SKM-1 treated with dmso at 0.1 percent for 144 hours (cell line): ENCODE measurements at regions not wholly inside any gene's neighbourhood (a gene's known extent, or its start where the extent isn't known, plus 50 kb on each side); places are given as distances from the start of the nearest gene placed in this dataset.
"Not testable (repeated sequence)": the region's sequence is repeated elsewhere in the genome, so short reads cannot be mapped to it uniquely, and the experiment has no call there.

Source experiments
- DNase-seq: peaks from one replicate; lab custom pipeline; 2025; ENCODE audit not compliant: unreplicated experiment; lab: John Stamatoyannopoulos, UW

DNA sequence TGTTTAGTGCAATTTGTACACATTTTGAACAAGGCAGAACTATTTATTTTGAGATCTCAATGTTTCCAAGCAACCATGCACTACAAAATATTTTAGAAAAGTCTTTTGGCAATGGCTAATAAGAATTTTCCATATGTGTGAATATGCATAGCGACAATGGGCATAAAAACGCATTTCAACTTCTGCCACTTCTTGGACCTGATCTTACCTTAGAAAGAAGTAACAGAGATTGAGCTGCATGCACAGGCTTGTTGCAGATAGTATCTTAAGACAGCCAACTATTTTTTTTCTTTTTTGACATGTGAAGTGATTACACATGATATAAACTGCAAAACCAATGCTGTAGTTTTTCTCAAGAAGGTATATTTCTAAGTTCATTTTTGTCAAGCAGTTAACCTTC is 210.4 kb upstream of the PHACTR1 start:
- no peak for DNase-seq

DNA sequence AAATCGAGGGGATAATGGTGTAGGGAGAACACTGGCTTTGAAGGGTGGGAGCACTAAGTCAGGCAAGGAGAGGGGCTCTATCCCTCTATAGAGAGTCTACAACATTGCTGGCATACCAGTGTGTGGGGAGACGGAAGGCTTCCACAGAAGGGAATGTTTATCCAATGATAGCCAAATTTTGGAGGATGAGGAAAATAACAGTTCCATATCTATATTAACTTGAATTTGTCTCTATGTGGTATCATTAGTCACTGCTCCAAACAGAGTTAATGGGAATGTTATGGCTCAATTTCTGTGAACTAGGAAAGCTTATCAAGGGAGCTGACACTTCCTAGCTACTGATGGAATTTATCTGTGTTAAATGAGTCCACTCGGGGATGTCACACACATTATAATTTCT is 208.9 kb upstream of the PHACTR1 start:
- no peak for DNase-seq

DNA sequence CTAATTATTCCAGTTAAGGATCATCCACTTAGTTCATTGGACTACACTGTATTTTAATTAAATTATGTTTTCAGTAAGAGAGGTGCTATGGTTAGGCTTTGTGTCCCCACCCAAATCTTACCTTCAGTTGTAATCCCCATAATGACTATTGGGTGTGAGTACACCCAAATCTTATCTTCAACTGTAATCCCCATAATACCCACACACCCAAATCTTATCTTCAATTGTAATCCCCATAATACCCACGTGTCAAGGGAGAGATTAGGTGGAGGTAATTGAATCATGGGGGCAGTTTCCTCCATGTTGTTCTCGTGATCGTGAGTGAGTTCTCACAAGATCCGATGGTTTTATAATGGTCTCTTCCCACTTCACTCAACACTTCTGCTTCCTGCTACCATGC is 208.0 kb upstream of the PHACTR1 start:
- no peak for DNase-seq

DNA sequence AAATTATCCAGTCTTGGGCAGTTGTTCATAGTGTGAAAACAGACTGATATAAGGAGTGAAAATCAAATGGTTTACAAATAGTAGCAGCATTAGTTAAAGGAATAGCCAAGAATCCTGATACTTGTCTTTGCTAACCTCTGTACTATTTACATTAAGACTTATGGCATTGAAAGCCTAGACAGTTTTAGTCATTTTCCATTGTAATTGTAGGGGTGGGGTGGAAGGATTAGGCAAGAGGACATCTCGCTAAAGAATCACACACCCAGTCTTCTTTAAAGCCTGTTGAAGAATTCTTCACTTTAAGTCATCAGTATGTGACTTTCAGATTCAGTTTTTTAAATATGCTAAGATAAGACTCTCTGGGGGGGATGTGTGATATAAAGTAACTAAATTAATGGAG is 207.5 kb upstream of the PHACTR1 start:
- no peak for DNase-seq

DNA sequence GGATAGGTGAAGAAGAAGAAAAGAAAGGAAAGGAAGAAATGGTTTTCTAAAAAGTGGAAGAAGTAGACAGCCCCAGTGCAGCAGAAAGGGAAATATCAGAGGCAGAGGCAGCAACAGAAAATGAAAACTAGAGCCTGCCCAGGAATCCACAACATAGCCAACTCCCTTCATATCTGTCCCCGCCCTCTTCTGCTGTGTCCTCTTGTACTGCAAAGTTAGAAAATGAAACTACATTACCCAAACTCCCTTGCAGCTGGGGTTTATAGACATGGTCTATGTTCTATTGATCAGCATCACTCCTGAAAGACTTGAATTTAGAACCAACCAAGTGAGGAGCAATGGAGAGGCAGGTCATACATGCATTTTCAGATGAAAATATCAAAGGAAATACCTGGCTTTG is 200.5 kb upstream of the PHACTR1 start:
- DNase-seq: no peak

DNA sequence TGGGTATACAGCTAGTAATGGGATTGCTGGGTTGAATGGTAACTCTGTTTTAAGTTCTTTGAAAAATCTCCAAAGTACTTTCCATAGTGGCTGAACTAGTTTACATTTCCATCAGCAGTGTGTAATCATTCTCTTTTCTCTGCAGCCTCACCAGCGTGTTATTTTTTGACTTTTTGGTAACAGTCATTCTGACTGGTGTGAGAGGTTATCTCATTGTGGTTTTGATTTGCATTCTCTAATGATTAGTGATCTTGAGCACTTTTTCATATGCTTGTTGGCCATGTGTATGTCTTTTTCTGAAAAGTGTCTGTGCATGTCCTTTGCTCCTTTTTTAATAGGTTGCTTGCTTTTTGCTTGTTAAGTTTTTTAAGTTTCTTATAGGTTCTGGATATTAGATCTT is 194.2 kb upstream of the PHACTR1 start:
- no peak for DNase-seq

DNA sequence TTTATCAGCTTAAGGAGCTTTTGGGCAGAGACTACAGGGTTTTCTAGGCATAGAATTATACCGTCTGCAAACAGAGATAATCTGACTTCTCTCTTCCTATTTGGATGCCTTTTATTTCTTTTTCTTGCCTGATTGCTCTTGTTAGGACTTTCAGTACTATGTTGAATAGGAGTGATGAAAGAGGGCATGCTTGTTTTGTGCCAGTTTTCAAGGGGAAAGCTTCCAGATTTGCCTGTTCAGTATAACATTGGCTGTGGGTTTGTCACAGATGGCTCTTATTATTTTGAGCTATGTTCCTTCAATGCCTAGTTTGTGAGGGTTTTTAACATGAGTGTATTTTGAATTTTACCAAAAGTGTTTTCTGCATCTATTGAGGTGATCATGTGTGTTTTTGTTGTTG is 192.8 kb upstream of the PHACTR1 start:
- no peak for DNase-seq

DNA sequence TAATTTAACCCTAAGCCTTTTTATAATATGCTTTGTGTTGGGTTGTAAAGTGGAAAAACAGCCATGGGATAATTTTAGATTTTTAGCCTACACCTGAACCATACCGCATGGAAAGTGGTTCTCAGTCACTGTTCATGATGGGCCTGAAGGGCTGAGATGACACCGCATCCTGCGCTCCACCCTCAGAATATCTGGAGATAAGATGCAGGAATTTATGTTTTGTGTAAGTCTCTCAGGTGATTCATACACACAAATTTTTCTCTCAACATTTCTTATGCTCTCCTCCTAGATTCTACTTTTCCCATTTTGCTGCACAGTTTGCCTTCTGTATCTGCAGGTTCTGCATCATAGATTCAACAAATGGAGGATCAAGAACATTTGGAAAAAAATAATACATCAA is 191.3 kb upstream of the PHACTR1 start:
- no peak for DNase-seq

DNA sequence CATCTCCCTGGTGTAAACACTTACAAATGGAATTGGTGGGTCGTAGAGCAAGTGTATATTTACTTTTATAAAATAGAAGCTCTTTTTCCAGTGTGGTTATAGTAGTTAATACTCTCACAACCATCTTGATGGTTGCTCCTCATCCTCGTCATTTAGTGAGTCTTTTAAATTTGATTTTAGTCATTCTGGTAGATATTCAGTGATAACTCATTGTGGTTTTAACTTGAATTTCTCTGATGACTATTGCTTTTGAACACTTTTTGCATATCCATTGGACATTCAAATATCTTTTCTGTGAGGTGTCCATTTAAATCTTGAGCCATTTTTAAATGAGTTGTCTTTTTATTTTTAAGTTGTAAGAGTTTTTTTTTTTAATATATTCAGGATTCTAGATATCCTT is 189.2 kb upstream of the PHACTR1 start:
- DNase-seq: no peak

DNA sequence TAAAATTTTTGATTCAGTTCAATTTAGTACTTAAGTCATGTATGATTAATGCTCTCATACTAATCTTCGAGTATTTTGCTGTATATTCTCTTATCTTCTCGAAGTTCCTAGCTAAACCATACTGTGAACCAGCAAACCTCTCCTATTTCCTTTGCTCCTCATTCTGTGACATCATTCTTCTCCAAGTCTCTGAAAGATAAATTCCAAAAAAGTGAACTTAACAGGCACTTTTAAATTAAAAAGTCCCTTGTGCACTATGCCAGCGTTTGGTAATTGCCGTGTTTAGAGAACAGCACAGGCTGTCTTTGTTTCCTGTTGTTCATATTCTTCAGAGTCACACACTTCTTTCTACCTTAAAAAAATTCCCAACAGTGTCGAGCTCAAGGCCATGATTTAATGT is 188.4 kb upstream of the PHACTR1 start:
- no peak for DNase-seq

DNA sequence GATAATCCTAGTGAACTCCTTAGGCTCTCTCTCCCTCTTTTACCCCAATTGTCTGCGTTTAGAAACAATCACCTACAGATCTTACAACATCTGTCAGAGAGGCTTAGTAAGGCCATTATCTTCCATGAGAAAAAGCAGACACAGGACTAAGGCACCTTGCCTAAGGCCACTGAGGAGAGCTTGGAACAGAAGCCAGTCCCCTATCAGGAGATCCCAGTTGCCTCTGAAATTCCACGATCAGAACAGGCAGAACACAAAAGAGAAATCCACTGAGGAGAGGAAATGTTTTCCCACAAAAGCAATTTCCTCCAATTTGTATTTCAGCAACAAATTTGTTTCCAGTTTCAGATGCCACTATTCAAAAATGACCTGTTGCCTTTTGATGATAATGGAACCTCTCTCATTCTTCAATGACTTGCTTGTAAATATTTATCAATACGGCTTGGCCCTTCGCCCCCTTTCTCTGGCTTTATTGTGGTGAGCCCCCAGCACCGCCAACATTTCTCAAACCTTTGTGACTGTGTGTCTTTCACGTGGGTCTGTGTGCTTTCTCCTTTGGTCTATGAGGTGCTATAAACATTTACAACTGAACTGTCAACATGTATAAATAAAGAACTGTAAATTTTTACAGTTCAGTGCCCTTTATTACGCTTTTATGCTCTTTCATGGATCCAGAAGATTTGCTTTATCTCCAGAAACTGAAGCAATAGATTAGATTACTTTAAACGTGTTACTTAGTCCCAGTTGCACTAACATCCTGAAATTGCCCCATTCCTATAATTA is 187.8 kb upstream of the PHACTR1 start:
- no peak for DNase-seq

DNA sequence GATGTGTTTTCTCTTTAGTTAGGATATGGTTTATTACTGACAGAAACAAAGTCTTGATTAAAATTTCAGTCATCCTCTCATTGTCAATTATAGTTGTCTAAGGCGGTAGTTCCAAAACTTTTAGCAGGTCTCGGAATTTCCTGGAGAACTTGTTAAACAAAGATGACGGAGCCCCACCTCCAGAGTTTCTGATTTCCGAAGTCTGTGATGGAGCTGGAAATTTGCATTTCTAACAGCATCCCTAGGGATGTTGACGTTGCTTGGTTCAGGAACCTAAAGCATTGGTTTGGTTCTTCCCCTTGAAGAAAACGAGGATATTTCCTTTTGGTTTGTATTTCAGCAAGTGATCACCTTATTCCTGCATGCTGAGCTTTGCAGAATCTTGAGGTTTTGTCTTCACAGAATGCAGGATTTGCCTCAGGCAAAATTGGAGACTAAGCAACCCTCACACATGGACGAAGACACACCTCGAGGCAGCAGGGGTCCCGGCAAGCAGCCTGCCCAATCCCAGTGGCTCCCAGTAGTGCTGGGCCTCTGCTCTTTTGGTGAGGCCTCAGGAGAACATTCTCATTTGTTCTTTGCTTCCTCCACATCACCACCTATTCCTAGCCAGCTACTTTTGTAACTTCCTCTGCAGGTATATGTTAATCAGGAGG is 187.1 kb upstream of the PHACTR1 start:
- no peak for DNase-seq

DNA sequence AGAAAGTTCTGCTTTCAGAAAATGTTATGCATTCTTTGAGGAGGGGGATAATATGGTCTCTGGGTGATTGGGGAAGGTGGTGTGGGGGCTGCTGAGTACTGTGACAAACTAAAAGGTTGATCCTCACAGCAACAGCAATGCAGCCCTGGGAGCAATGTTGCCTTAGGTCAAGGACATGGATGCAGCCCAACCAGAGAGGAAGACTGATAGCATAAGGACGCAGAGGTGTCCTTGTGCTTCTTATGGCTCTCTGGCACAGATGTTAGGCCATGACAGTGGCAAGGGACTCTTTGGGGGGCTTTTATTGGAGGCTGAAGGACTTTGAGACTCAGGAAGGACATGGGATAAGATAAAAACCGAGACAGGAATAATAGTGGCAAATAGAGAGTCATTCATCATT is 186.2 kb upstream of the PHACTR1 start:
- DNase-seq: no peak

DNA sequence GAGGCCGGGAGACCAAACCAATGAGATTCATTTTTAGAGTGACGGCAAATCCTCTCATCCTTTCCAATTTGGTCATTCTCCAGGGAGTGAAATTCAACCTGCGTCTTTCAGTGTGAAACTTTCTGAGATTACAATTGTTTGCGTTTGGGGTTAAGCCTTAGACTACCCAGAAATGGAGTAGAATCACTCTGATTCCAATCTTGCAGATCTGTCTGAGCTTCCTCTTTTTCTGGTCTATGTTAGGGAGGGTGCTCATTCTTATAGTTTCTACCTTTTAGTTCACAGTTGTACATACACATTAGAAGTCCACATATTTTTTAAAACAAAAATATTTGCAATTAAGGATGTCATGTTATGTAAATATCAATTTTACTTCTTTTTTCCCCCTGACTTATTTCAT is 183.0 kb upstream of the PHACTR1 start:
- no peak for DNase-seq

DNA sequence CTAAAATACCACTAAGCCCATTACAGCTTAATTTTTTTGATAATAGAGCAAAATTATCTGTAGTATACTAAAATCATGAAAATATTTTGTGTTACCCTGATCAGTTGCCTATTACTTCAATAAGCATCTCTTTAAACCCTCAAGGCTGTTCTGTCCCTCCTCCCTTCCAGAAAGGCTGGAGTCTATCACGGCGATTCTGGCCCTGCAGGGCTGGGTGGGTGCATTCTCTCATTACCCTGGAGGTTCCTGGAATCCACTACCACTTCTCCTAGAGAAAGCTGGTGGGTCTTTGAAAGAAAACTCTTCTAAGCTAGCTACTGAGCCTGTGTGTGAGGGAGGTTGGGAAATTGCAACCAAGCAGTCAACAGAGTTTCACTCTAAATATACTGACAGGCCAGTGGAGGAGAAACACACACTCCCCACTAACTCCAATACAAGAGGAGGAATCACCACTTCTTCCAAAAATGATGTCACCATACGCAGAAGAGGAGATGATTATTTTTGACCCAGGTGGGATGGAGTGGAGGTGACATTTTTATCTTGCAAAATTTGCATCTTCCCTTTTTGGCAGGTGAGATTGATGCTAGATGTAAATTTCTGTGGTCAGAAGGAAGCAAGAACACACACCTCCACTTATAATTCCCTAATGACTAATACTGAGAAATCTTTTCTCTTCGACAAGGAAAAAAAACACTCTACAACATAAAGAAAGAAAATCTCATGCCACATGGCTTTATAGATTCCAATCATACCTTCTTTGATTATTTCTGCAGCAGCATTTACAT is 182.3 kb upstream of the PHACTR1 start:
- DNase-seq: no peak

DNA sequence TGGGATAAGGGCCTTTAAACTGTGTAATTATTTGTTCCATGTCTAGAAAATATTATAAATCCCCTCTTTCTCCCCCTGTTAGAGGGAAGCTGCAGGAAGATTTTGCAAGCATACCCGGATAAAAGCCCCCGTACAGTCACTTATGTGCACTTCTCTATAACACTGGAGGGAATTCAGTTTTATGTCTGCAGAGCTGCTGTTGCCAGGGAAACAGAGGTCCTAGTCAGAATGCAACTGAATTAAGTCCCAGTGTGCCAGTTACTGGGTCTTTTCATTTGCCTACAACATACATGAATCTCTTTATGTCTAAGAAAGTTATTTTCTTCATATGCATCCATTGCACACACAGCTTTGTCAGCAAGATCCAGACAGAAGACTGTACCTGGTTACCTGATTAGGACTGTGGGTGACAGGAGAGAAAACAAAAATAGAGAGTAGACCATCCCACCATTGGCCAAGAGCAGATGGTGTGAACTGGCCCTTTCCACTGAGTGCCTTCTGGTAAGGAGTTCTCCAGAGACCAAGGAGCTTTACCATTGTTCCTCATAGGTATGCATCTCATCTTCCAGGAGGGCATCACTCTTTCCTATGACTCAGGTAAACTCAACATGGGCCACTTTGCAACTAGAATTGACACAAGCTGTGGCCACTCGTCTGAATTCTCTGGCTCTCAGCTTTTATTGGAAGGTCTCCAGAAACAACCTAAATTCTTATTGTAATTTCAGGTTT is 180.8 kb upstream of the PHACTR1 start:
- no peak for DNase-seq

DNA sequence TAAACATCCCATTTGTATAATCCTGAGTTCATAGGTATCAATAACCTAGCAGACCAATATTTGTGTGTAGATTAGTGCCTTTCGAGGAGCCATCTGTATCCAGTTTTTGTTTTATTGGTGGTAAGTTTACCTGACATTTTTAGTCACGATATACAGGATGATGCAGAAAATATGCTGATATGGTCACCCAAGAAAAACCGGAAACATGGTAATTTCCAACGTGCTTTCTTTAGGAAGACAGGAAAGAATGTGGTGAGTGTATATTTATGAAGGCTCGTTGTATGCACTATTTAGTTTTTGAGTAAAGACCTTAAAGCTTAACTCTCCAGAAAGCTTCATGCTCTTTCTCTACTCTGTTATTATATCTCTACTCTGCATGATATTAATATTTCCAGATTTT is 180.2 kb upstream of the PHACTR1 start:
- DNase-seq: no peak

DNA sequence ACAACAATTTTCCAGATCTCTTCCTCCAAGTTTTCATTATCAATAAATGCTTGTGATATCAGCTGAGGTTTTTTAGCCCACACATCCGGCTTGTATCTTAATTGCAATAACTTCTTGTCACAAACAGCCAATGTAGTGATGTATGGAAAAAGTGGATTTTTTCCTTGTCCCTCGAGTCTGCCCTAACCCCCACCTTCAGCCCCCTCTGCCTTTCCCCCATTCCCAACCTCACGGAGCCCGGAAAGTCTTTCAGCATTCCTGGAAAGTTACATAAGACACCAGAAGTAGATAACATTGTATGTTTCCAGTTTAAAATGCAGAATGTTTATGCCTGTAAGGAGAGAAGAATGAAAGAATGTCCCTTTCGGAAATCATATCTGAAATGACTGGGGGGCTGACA is 179.2 kb upstream of the PHACTR1 start:
- DNase-seq: no peak

DNA sequence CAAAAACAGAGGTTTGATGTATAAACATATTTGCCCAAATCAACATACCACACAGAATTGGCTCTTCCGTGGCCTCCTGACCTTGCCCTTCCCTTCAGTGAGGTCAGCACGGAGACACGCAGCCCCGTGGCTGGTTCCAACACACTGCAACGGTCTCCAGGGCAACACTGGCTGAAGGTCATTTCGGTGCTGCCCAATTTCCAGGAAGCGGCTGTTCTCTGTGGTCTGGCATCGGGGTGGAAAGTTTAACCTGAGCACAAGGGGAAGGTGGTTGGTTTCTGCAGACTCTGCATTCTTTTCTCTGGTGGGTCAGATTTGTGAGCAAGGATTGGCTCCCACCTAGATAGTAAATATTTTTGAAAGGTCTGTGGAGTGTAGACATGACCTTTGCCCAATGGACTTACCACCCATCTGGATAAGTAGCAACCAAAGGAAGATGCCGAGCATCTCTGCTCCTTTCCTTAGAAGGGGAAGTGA is 177.6 kb upstream of the PHACTR1 start:
- DNase-seq: no peak

DNA sequence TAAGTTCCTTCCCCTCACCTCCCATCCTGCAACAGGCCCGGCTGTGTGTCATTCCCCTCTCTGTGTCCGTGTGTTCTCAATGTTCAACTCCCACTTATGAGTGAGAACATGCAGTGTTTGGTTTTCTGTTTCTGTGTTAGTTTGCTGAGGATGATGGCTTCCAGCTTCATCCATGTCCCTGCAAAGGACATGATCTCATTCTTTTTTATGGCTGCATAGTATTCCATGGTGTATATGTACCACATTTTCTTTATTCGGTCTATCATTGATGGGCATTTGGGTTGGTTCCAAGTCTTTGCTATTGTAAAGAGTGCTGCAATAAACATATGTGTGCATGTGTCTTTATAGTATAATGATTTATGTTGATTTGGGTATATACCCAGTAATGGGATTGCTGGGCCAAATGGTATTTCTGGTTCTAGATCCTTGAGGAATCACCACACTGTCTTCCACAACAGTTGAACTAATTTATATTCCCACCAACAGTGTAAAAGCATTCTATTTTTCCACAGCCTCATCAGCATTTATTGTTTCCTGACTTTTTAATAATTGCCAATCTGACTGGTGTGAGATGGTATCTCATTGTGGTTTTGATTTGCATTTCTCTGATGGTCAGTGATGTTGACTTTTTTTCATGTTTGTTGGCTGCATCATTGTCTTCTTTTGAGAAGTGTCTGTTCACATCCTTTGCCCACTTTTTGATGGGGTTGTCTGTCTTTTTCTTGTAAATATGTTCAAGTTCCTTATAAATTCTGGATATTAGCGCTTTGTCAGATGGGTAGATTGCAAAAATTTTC is 174.1 kb upstream of the PHACTR1 start:
- DNase-seq: not testable (repeated sequence)

DNA sequence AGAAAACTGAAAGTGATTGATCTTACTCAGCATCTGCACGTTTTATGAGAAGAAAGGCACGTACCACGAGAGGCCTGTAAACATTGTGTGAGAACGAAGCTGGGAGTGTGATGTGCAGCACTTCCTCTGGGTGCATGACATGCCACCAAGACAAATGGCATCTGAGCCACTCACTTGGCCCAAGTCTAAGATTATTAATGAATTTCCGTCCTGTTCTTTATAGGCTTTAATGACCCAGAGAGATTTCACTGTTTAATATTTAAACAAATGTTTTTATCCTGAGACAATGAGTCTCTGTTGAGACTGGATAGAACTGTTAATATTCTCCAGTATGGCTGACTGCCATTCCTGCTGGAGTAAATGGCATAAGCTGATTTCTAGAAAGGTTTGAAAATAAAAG is 172.6 kb upstream of the PHACTR1 start:
- DNase-seq: no peak
